Spleen (tissue), 7 donors: ENCODE measurements at regions not wholly inside any gene's neighbourhood (a gene's known extent, or its start where the extent isn't known, plus 50 kb on each side); places are given as distances from the start of the nearest gene placed in this dataset.

ENCODE experiments used
- CTCF ChIP-seq, 11 experiments: fragments of 200-600 bp in 7 of 11; fragments of 450-650 bp in 4 of 11; sonication (generic) in 4 of 11; IDR thresholded peaks in 8 of 11; conservative IDR thresholded peaks in 3 of 11; 1 replicate in 7 of 11; 2 replicates in 4 of 11; pipeline versions ENCODE4 v1.4.0 to v1.8.0; 2016 to 2021; ENCODE audit warnings: antibody characterized with exemption in 11 of 11, inconsistent platforms in 4 of 11, mild to moderate bottlenecking in 1 of 11
- POLR2A ChIP-seq, 3 donors: fragments of 450-650 bp; IDR thresholded peaks; one replicate each; pipeline ENCODE4 v1.5.1; 2017; ENCODE audit warnings: antibody characterized with exemption in 3 of 3, mild to moderate bottlenecking in 1 of 3
- POLR2AphosphoS5 ChIP-seq, 3 donors: sonication (generic); formaldehyde crosslinking; IDR thresholded peaks; one replicate each; pipeline ENCODE4 v1.5.1; 2017; ENCODE audit warnings: antibody characterized with exemption in 3 of 3
- donor health status: DM: no; HTN: no; CAD: no; lungs with moderate emphysema.
- donor health status: DM: no; HTN: no; CAD: no.
- donor health status: DM: no; HTN: no; CAD: no.

GRCh38 chr2:140136366-140136765 lies 1356.2 kb upstream of the NXPH2 start:
- no peak for TF ChIP-seq CTCF (IDR thresholded peaks at IDR 0.05 in 8 of 11, conservative IDR thresholded peaks at IDR 0.05 in 3 of 11)
- TF ChIP-seq POLR2A (IDR thresholded peaks at IDR 0.05) = no peak
- TF ChIP-seq POLR2AphosphoS5 (IDR thresholded peaks at IDR 0.05) = no peak
